ENCODE measurements at regions not wholly inside any gene's neighbourhood (a gene's known extent, or its start where the extent isn't known, plus 50 kb on each side); places are given as distances from the start of the nearest gene placed in this dataset.

- TF ChIP-seq CTCF (IDR thresholded peaks at IDR 0.05) (no peak), POLR2A (IDR thresholded peaks at IDR 0.05) (no peak)
Measured at GRCh38 chr20:58008413-58008812, 220.0 kb downstream of the ANKRD60 start.
